ENCODE measurements at regions not wholly inside any gene's neighbourhood (a gene's known extent, or its start where the extent isn't known, plus 50 kb on each side); places are given as distances from the start of the nearest gene placed in this dataset.
"Not testable (repeated sequence)": the region's sequence is repeated elsewhere in the genome, so short reads cannot be mapped to it uniquely, and the experiment has no call there.

DNA sequence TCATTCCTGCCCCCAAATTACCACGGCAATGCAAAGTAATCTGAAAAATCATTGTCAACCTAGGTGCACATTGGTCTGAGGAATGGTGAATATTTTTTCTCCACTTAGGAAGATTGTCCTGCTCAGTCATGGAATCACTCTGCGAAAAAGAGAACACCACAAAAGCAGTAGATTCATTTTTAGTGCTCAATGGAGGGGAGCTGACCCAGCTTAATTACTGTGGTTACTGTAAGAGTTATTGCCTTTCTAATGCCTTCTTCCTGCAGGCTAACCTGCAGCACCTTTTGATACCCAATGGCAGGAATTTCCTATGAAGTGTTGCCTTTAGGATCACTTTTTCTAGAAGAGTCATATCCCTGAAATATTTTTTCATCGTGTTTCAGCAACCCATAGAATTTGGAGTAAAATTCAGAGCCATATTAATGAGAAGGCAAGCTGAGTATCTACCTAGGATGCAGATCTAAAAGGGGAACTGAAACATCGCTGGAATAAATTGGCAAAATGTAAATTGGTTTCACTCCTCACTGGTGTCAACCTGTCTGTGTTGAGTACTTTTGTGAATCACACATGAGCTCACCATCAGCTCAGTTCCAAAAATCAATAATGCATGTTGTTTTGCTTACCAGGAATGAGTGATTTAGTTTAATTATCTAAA, 464.5 kb downstream of the CSNK1G3 start:
- no peaks in the 10 kb centered on the region for H3K9me3 Mint-ChIP-seq (ENCODE audit: low read depth)
- no peaks in the 10 kb centered on the region for H3K27me3 Mint-ChIP-seq
- H3K27ac Mint-ChIP-seq, result no peak overlapping the region
- no peaks in the 10 kb centered on the region for H3K4me1 Mint-ChIP-seq (ENCODE audit: low read depth)
- no peak overlapping the region for H3K4me3 Mint-ChIP-seq
- H3K36me3 Mint-ChIP-seq, result no peaks in the 10 kb centered on the region

DNA sequence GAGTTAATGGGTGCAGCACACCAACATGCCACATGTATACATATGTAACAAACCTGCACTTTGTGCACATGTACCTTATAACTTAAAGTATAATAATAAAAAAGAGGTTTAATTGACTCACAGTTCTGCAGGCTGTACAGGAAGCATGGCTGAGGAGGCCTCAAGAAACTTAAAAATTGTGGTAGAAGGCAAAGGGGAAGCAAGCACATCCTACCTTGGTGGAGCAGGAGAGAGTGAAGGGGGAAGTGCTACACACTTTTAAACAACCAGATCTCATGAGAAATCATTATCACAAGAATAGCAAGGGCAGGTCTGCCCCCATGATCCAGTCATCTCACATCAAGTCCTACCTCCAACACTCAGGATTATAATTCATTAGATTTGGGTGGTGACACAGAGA, 463.5 kb downstream of the CSNK1G3 start:
- not testable (repeated sequence) for H3K4me3 Mint-ChIP-seq; H3K36me3 Mint-ChIP-seq; H3K27me3 Mint-ChIP-seq; H3K27ac Mint-ChIP-seq; H3K4me1 Mint-ChIP-seq (ENCODE audit: low read depth); H3K9me3 Mint-ChIP-seq (ENCODE audit: low read depth)

DNA sequence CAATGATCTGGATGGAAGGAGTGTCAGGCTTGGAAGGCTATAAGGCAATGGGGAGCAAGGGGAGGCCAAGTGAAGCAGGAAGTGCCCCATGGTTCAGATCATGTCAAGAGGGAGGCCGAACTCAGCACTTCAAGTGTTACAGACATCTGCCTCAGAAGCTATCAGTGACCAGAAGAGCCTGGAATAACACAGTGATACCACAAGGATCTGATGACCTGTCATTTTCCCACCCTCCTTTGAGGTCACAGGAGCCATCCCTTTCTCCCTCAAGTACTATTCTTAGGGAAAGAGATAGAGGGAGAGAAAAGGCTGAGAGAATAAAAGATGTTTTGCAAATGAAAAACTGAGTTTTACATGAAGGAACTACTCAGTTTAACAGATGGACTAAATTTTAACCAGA, 454.8 kb downstream of the CSNK1G3 start:
- H3K4me3 Mint-ChIP-seq, result no peak overlapping the region
- no peaks in the 10 kb centered on the region for H3K27me3 Mint-ChIP-seq
- H3K4me1 Mint-ChIP-seq (ENCODE audit: low read depth), result no peaks in the 10 kb centered on the region
- H3K9me3 Mint-ChIP-seq (ENCODE audit: low read depth), result no peaks in the 10 kb centered on the region
- no peak overlapping the region for H3K27ac Mint-ChIP-seq
- H3K36me3 Mint-ChIP-seq, result no peaks in the 10 kb centered on the region

DNA sequence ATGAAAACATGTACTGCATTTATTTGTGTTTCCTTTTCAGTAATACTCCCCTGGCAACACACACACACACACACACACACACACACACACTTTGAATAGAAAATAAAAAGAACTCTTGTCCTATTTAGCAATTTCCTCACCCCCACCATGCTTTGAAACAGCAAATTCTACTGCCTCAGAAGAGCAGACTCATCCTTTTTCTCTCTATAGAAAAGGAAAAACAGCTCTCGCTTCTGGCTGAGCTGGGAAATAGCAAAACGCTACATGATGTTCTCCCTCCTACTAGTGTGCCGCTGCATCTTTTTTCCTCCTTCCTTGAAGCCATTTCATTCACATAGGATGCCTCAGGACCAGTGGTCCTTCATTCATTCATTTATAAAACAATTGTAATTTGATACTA, 453.6 kb downstream of the CSNK1G3 start:
- no peaks in the 10 kb centered on the region for H3K4me1 Mint-ChIP-seq (ENCODE audit: low read depth)
- no peaks in the 10 kb centered on the region for H3K36me3 Mint-ChIP-seq
- no peaks in the 10 kb centered on the region for H3K27me3 Mint-ChIP-seq
- H3K4me3 Mint-ChIP-seq, result no peak overlapping the region
- H3K27ac Mint-ChIP-seq, result no peak overlapping the region
- H3K9me3 Mint-ChIP-seq (ENCODE audit: low read depth), result no peaks in the 10 kb centered on the region

DNA sequence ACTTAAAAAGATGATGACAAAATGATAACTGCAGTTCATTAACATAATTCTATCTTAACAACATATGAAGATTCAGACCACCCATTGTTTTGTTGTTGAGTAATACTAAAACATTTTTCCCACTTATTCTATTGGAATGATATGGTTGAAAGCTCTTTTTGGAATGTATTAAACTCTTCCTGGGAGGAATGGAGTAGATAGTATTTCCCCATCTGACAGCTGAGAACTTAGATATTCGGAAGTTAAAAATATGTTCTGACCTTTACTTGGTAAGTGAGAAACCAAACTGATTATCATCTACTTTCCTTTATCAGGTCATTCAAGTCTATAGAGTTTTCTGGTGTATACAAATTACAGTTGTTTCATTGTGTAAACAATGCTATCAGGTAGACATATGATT, 452.9 kb downstream of the CSNK1G3 start:
- Mint-ChIP-seq H3K4me3 (no peak overlapping the region), H3K27ac (no peak overlapping the region), H3K4me1 (ENCODE audit: low read depth) (no peaks in the 10 kb centered on the region), H3K36me3 (no peaks in the 10 kb centered on the region), H3K9me3 (ENCODE audit: low read depth) (no peaks in the 10 kb centered on the region), H3K27me3 (no peaks in the 10 kb centered on the region)

DNA sequence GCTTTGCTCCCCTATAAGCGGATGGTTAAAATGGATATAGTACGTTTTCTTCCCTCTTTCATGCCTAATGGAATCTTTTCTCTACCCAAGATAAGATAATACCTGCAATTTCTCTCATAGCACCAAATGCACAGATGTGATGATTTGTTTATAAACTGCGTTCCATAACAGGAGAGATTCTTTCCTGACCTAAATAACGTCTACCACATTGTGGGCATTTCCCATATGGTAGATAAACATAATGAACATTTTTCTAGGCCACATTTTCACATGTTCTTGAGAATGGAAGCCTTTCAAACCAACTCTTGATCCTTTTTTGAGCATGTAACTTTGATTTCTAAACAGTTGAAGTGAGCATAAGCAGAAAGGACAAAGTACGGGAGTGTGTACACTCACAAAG, 448.5 kb downstream of the CSNK1G3 start:
- no peaks in the 10 kb centered on the region for H3K4me1 Mint-ChIP-seq (ENCODE audit: low read depth)
- peaks cover 5% of the 10 kb centered on the region for H3K9me3 Mint-ChIP-seq (ENCODE audit: low read depth)
- H3K27me3 Mint-ChIP-seq, result no peaks in the 10 kb centered on the region
- no peak overlapping the region for H3K27ac Mint-ChIP-seq
- no peak overlapping the region for H3K4me3 Mint-ChIP-seq
- H3K36me3 Mint-ChIP-seq, result no peaks in the 10 kb centered on the region

DNA sequence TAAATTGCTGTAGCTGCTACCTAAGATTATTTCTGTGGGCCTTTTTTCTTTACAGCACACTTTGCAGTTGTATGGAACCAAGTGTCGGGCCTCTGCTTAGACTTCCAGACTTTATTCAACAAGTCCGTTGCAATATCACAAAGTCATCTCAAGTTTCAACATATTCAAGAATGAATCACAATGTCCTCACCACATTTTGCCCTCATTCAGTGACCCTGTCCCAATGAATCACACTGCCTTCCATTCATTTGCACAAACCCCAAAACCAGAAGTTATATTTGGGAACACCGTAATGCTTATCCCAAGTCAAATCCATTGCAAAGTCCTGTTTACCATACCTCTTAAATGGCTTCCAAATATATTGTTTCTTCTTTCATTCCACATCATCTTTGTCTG, 439.6 kb downstream of the CSNK1G3 start:
- Mint-ChIP-seq H3K27me3 (no peaks in the 10 kb centered on the region), H3K4me1 (ENCODE audit: low read depth) (no peaks in the 10 kb centered on the region), H3K27ac (no peak overlapping the region), H3K4me3 (no peak overlapping the region), H3K9me3 (ENCODE audit: low read depth) (peaks cover 6% of the 10 kb centered on the region), H3K36me3 (no peaks in the 10 kb centered on the region)

DNA sequence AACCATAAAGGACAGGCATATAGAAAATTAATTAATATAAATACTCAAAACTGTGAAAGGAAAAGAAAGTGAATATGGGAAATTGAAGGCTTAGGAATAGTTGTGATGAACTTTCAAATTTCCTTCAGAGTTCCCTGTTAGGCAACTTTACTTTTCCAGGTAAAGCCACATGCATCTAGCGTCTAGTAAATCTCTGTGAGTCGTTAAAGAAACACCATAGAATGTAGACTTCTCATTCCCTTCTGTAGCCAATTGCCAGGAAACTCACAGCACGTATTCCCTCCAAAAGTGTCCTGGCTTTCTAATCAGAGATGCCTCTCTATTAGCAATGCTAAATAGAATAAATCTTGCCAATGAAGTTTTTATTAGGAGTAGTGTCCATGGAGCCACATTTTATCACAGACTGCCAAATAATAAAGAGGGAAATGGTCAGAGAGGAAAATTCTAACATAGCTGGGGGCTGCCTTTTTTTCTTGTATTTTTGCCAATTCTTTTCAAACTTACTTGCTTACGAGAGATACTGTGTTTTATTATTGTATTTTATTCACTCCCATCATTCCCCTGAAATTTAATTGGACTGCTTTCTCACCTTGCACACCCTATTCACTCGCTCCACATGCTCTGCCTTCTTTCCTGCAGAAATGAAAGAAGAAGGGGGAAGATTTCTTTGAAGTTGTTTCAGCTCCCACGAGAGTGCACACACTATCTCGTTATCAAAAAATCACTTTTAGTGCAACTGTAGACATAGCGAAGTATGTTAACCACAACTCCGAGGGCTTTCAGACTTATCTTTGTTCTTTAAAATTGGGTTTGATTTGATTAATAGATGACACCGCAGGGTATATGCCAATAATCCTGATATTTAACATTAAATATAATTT, 439.0 kb downstream of the CSNK1G3 start:
- Mint-ChIP-seq H3K4me1 (ENCODE audit: low read depth) (no peaks in the 10 kb centered on the region), H3K36me3 (no peaks in the 10 kb centered on the region), H3K9me3 (ENCODE audit: low read depth) (peaks cover 4% of the 10 kb centered on the region), H3K4me3 (no peak overlapping the region), H3K27me3 (no peaks in the 10 kb centered on the region), H3K27ac (no peak overlapping the region)

DNA sequence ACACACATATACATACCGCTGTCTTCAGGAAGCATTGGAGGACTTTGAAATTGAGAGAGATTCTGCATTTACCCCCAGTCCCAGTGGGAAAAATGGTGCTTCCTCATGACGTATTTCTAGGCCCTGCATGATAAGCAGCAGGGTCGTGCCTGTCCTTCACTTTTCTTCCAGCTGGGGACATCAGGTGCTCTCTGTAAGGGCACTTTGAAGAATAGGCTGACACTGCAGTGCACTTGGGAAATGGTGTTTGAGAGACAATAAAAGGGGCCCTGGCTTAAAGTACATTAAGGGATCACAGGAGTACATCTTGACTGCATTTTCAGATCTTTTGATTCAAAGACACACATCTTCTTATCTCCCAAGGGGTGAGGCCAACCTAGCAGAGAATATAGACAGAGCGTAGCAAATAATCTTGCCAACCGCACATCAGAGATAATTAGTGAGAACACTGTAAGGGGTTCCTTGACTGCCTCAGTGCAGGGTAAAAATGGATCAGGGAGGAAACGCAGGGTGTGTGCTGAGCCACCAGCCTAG, 437.9 kb downstream of the CSNK1G3 start:
- Mint-ChIP-seq H3K4me1 (ENCODE audit: low read depth) (no peaks in the 10 kb centered on the region), H3K27me3 (no peaks in the 10 kb centered on the region), H3K9me3 (ENCODE audit: low read depth) (no peaks in the 10 kb centered on the region), H3K4me3 (no peak overlapping the region), H3K27ac (no peak overlapping the region), H3K36me3 (no peaks in the 10 kb centered on the region)

DNA sequence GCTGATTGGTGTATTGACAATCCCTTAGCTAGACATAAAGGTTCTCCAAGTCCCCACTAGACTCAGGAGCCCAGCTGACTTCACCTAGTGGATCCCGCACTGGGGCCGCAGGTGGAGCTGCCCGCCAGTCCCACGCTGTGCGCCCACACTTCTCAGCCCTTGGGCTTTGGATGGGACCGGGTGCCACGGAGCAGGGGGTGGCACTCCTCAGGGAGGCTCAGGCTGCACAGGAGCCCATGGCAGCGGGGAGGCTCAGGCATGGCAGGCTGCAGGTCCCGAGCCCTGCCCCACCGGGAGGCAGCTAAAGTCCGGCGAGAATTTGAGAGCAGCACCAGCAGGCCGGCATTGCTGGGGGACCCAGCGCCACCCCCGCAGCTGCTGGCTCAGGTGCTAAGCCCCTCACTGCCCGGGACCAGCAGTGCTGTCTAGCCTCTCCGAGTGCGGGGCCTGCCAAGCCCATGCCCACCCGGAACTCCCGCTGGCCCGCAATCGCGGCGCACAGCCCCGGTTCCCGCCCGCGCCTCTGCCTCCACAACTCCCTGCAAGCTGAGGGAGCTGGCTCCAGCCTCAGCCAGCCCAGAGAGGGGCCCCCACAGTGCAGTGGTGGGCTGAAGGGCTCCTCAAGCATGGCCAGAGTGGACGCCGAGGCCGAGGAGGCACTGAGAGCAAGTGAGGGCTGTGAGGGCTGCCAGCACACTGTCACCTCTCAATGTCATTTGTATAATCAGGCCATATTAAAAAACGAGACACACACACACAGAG, 437.2 kb downstream of the CSNK1G3 start:
- H3K27me3 Mint-ChIP-seq, result no peaks in the 10 kb centered on the region
- no peak overlapping the region for H3K4me3 Mint-ChIP-seq
- H3K4me1 Mint-ChIP-seq (ENCODE audit: low read depth), result no peaks in the 10 kb centered on the region
- H3K36me3 Mint-ChIP-seq, result no peaks in the 10 kb centered on the region
- no peak overlapping the region for H3K27ac Mint-ChIP-seq
- H3K9me3 Mint-ChIP-seq (ENCODE audit: low read depth), result no peaks in the 10 kb centered on the region

DNA sequence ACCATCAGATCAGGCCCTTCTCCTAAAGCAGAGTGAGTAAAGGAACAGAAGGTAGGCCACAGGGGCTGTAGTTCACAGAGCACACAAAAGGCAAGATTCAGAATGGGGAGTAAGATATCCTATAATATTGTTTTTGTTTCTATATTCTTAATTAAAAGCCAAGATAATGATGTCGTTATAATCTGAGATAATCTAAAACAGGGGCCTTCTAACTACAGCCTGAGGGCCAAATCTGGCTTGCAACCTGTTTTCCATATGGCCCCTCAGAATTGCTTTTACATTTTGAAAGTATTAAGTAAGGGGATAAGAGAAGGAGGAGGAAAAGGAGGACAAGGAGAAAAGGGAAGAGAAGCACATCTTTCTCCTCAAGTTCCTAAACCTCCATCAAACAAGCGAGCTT, 435.8 kb downstream of the CSNK1G3 start:
- Mint-ChIP-seq H3K4me3 (no peak overlapping the region), H3K27me3 (no peaks in the 10 kb centered on the region), H3K27ac (no peak overlapping the region), H3K4me1 (ENCODE audit: low read depth) (no peaks in the 10 kb centered on the region), H3K9me3 (ENCODE audit: low read depth) (no peaks in the 10 kb centered on the region), H3K36me3 (no peaks in the 10 kb centered on the region)

DNA sequence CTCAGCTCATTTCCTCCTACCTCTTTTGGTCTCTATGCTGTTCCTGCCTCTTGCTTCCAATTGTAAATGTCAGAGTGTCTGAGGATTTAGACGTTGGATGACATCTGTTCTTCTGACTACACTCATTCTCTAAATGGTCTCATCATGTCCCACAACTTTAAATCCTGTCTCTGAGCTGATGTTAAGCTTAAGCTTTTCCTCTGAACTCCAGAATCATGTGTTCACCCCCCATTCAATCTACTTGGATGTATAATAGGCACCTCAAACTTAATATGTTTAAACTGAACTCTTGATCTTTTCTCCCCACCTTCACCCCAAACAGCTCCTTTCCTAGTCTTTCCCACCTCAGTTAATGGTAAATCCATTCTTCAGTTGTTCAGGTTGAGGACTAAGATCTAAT, 433.6 kb downstream of the CSNK1G3 start:
- Mint-ChIP-seq H3K4me1 (ENCODE audit: low read depth) (no peaks in the 10 kb centered on the region), H3K27ac (no peak overlapping the region), H3K27me3 (no peaks in the 10 kb centered on the region), H3K36me3 (no peaks in the 10 kb centered on the region), H3K9me3 (ENCODE audit: low read depth) (peaks cover under 1% of the 10 kb centered on the region), H3K4me3 (no peak overlapping the region)

DNA sequence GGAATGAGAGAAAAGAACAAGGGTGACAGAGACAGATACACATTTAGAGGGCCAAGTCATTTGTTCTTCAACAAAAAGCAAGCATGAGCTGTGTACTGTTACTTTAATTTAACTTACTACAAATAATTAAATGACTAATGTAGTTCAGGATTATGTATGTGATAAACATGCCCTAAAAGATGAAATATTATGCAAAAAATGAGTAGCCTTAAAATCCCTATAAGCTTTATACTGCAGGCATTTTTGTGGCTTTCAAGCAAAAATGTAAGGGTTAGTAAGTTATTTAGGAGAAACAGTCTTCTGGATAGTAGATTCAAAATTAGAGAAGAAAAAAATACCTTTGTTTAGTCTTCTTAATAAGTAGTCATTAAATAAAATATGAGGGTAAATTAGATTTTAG, 431.2 kb downstream of the CSNK1G3 start:
- Mint-ChIP-seq H3K9me3 (ENCODE audit: low read depth) (peaks cover 8% of the 10 kb centered on the region), H3K4me1 (ENCODE audit: low read depth) (no peaks in the 10 kb centered on the region), H3K27ac (no peak overlapping the region), H3K27me3 (no peaks in the 10 kb centered on the region), H3K4me3 (no peak overlapping the region), H3K36me3 (no peaks in the 10 kb centered on the region)

DNA sequence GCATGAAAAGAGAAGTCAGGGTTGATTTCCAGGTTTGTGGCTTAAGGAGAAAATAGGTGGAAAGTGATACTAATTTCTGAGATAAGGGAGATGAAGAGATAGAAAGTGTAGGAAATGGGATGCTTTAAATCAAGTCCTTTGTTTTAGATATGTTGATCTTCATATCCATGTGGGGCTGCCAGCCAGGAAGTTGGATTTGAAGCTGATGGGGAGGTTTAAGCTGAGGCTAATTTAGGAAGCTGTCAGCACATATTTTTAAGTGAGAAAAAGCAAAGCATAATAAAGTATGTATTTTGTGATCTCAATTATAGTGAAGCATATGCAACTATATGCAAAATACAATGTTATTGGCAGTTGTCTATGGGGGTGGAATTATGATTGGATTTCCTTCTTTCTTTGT, 428.4 kb downstream of the CSNK1G3 start:
- peaks cover 2% of the 10 kb centered on the region for H3K36me3 Mint-ChIP-seq
- H3K27me3 Mint-ChIP-seq, result no peaks in the 10 kb centered on the region
- H3K4me1 Mint-ChIP-seq (ENCODE audit: low read depth), result no peaks in the 10 kb centered on the region
- no peak overlapping the region for H3K27ac Mint-ChIP-seq
- H3K9me3 Mint-ChIP-seq (ENCODE audit: low read depth), result peaks cover 17% of the 10 kb centered on the region
- no peak overlapping the region for H3K4me3 Mint-ChIP-seq

DNA sequence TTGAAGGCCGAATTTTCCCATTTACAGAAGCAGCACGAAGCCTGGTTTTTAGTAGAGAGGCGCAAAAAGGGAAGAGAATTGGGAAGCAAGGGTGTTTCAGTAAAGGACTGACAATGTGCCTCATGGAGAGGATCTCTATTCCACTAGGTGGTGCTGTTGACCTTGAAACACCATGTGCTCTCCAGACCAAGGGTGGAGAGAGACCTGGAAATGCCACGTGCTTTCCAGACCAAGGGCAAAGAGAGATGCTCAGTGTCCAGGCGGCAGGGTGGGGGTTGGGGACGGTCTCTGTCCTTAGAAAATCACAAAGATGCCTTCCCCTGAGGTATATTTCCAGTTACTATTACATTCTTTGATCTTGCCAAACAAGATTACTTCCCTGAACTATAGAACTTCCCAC, 425.3 kb downstream of the CSNK1G3 start:
- Mint-ChIP-seq H3K27me3 (no peaks in the 10 kb centered on the region), H3K4me1 (ENCODE audit: low read depth) (no peaks in the 10 kb centered on the region), H3K27ac (no peak overlapping the region), H3K9me3 (ENCODE audit: low read depth) (peaks cover 17% of the 10 kb centered on the region), H3K36me3 (peaks cover 2% of the 10 kb centered on the region), H3K4me3 (no peak overlapping the region)
